Natural killer cell (primary cell): ENCODE measurements at regions not wholly inside any gene's neighbourhood (a gene's known extent, or its start where the extent isn't known, plus 50 kb on each side); places are given as distances from the start of the nearest gene placed in this dataset.

ENCODE experiments used
- ATAC-seq, 3 donors: fragments of 150-1000 bp in 2 of 3; fragments of 200-7000 bp in 1 of 3; cut with Tn5 transposase; 1 replicate in 1 of 3; 2 replicates in 2 of 3; pipeline ENCODE4 v1.10.0; 2021; ENCODE audit warnings: mild to moderate bottlenecking in 2 of 3, moderate library complexity in 2 of 3
- DNase-seq, 2 donors: peaks; one replicate each; pipeline versions ENCODE4 v3.0.0 to v3.0.0-alpha.2; 2013 to 2021; ENCODE audit warnings: mixed read lengths in 1 of 2
- H3K27ac ChIP-seq: one replicate; pipeline ENCODE4 v1.5.1; 2013; ENCODE audit warnings: mild to moderate bottlenecking, low read length
- H3K27me3 ChIP-seq: one replicate; pipeline ENCODE4 v1.6.1; 2013; ENCODE audit warnings: low read length; ENCODE audit not compliant: control insufficient read depth, insufficient read depth
- H3K36me3 ChIP-seq: one replicate; pipeline ENCODE4 v1.6.1; 2013; ENCODE audit warnings: low read length; ENCODE audit not compliant: control insufficient read depth, insufficient read depth
- H3K4me1 ChIP-seq: one replicate; pipeline ENCODE4 v1.6.1; 2013; ENCODE audit warnings: low read length; ENCODE audit not compliant: control insufficient read depth, insufficient read depth
- H3K4me3 ChIP-seq: one replicate; pipeline ENCODE4 v1.5.1; 2013; ENCODE audit warnings: low read length
- H3K9me3 ChIP-seq: one replicate; pipeline ENCODE4 v1.6.1; 2013; ENCODE audit warnings: low read length; ENCODE audit not compliant: control insufficient read depth, insufficient read depth
- H3K27ac Mint-ChIP-seq, 2 donors: one replicate each; pipeline ENCODE4 v1.8.0; 2022; ENCODE audit warnings: mild to moderate bottlenecking in 2 of 2, mixed read lengths in 2 of 2, moderate library complexity in 1 of 2
- H3K27me3 Mint-ChIP-seq, 2 donors: one replicate each; pipeline ENCODE4 v1.8.0; 2022; ENCODE audit warnings: low read depth in 2 of 2, mixed read lengths in 2 of 2
- H3K36me3 Mint-ChIP-seq: one replicate; pipeline ENCODE4 v1.8.0; 2022; ENCODE audit warnings: mixed read lengths
- H3K4me1 Mint-ChIP-seq, 2 donors: one replicate each; pipeline ENCODE4 v1.8.0; 2022; ENCODE audit warnings: mixed read lengths in 2 of 2
- H3K4me3 Mint-ChIP-seq: one replicate; pipeline ENCODE4 v1.8.0; 2022; ENCODE audit warnings: mild to moderate bottlenecking, moderate library complexity, mixed read lengths
- H3K9me3 Mint-ChIP-seq, 2 donors: one replicate each; pipeline ENCODE4 v1.8.0; 2022; ENCODE audit warnings: mixed read lengths in 2 of 2
- WGBS: methylation state at CpG from one replicate; pipeline ENCODE4 v1.1.7; 2013; ENCODE audit warnings: missing lambda C conversion rate; ENCODE audit not compliant: insufficient coverage; 5-methylcytosine and 5-hydroxymethylcytosine counted together
- intact Hi-C: fragments of 100-400 bp; cut with micrococcal nuclease; formaldehyde crosslinking; loops from one replicate; pipeline ENCODE4 v1.14.2; 2022
- TF ChIP-seq, protein P1 (sequence below): fragments of 200-600 bp; IDR thresholded peaks from one replicate; pipeline ENCODE4 v1.8.0; 2022; ENCODE audit warnings: antibody characterized with exemption

DNA sequence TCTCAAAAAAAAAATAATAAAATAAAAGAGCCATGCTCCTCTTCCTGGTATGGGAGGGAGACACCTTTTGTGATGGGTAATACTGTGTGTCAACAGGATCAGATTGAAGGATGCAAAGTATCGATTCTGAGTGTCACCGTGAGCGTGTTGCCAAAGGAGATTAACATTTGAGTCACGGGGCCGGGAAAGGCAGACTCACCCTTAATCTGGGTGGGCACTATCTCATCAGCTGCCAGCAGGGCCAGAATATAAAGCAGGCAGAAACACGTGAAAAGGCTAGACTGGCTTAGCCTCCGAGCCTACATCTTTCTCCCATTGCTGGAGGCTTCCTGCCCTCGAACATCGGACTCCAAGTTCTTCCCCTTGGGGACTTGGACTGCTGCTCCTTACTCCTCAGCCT, 95.4 kb downstream of the SHOX start:
- 97% methylated on average over 9 of the region's 9 CpGs for WGBS
- Histone ChIP-seq H3K4me1 (no peaks in the 10 kb centered on the region), H3K27ac (no peak overlapping the region), H3K36me3 (no peaks in the 10 kb centered on the region), H3K4me3 (no peak overlapping the region), H3K9me3 (peaks cover 6% of the 10 kb centered on the region), H3K27me3 (no peaks in the 10 kb centered on the region)
- Mint-ChIP-seq H3K27ac (no peak overlapping the region), H3K9me3 (peaks cover 7 to 9% of the 10 kb centered on the region in 2 donors), H3K4me3 (no peak overlapping the region), H3K36me3 (no peaks in the 10 kb centered on the region), H3K4me1 (no peaks in the 10 kb centered on the region), H3K27me3 (no peaks in the 10 kb centered on the region)
- TF ChIP-seq, protein P1, sequence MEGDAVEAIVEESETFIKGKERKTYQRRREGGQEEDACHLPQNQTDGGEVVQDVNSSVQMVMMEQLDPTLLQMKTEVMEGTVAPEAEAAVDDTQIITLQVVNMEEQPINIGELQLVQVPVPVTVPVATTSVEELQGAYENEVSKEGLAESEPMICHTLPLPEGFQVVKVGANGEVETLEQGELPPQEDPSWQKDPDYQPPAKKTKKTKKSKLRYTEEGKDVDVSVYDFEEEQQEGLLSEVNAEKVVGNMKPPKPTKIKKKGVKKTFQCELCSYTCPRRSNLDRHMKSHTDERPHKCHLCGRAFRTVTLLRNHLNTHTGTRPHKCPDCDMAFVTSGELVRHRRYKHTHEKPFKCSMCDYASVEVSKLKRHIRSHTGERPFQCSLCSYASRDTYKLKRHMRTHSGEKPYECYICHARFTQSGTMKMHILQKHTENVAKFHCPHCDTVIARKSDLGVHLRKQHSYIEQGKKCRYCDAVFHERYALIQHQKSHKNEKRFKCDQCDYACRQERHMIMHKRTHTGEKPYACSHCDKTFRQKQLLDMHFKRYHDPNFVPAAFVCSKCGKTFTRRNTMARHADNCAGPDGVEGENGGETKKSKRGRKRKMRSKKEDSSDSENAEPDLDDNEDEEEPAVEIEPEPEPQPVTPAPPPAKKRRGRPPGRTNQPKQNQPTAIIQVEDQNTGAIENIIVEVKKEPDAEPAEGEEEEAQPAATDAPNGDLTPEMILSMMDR: no peak
- ATAC-seq: no peak
- DNase-seq: no peak
- intact Hi-C loops: no loop called here

- H3K27me3 Mint-ChIP-seq: no peaks in the 10 kb centered on the region
- Histone ChIP-seq H3K27me3 (no peaks in the 10 kb centered on the region), H3K9me3 (peaks cover 6% of the 10 kb centered on the region), H3K27ac (no peak overlapping the region), H3K4me3 (no peak overlapping the region), H3K4me1 (no peaks in the 10 kb centered on the region), H3K36me3 (no peaks in the 10 kb centered on the region)
- no peak overlapping the region for H3K4me3 Mint-ChIP-seq
- no peaks in the 10 kb centered on the region for H3K4me1 Mint-ChIP-seq
- ATAC-seq: peak in 1 of 3 donors; percentile 26
- TF ChIP-seq, protein P1: no peak
- WGBS: 91% methylated on average over 4 of the region's 4 CpGs
- intact Hi-C loops: no loop called here
- peak overlapping the region in 1 of 2 donors; percentile 48 for H3K27ac Mint-ChIP-seq
- no peaks in the 10 kb centered on the region for H3K36me3 Mint-ChIP-seq
- H3K9me3 Mint-ChIP-seq: peaks cover 7 to 9% of the 10 kb centered on the region in 2 donors
- no peak for DNase-seq
These were observed 93.7 kb downstream of the SHOX start for GRCh38 chrX:724256-724655.

DNA sequence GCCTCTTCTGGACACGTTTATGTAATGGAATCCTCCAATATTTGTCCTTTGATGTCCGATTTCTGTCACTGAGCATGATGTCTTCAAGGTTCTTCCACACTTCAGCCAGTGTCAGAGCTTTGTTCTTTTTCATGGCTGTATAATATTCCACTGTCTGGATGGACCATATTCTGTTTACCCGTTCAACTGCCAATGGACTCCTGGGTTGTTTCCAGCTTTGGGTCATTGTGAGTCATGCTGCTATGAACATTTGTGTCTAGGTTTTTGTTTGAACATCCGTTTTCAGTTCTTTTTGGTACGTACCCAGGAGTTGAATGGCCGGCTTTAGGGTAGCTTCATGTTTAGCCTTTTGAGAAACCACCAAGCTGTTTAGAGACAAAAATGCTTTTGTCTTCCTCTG, 93.2 kb downstream of the SHOX start:
- no peaks in the 10 kb centered on the region for H3K4me1 Mint-ChIP-seq
- intact Hi-C loops: no loop called here
- DNase-seq: no peak
- ATAC-seq: peak in 1 of 3 donors; percentile 21
- 79% methylated on average over 6 of the region's 6 CpGs for WGBS
- TF ChIP-seq, protein P1: no peak
- H3K4me3 Mint-ChIP-seq: no peak overlapping the region
- no peaks in the 10 kb centered on the region for H3K36me3 ChIP-seq
- H3K9me3 Mint-ChIP-seq: peaks cover 7 to 9% of the 10 kb centered on the region in 2 donors
- H3K4me3 ChIP-seq: no peak overlapping the region
- H3K36me3 Mint-ChIP-seq: no peaks in the 10 kb centered on the region
- H3K27me3 ChIP-seq: no peaks in the 10 kb centered on the region
- no peak overlapping the region for H3K27ac Mint-ChIP-seq
- no peaks in the 10 kb centered on the region for H3K27me3 Mint-ChIP-seq
- peaks cover 6% of the 10 kb centered on the region for H3K9me3 ChIP-seq
- no peaks in the 10 kb centered on the region for H3K4me1 ChIP-seq
- no peak overlapping the region for H3K27ac ChIP-seq

DNA sequence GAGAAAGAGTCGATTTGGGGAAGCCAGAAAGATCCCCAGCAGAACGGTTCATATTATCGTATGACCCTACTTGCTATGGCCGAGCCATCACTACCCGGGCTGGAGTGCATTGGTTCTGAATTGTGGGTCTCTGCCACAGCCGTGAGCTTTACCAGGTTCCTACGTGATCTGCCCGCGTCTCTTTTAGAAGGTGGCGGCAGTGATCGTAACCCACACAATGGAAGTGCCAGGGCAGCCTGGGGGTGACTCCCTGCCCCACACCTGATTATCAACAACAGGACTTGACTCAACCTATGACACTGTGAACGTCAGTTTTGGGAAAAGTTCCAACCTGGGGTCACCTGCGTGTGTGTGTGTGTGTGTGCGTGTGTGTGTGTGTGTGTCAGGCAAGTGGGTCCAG, 90.8 kb downstream of the SHOX start:
- 81% methylated on average over 14 of the region's 14 CpGs for WGBS
- no peaks in the 10 kb centered on the region for H3K27me3 Mint-ChIP-seq

More for the DNA sequence above, 90.8 kb downstream of the SHOX start:
- Mint-ChIP-seq H3K4me1 (no peaks in the 10 kb centered on the region), H3K9me3 (peaks cover 9% of the 10 kb centered on the region in 2 donors), H3K36me3 (no peaks in the 10 kb centered on the region), H3K4me3 (no peak overlapping the region), H3K27ac (no peak overlapping the region)
- H3K4me3 ChIP-seq: no peak overlapping the region
- no peaks in the 10 kb centered on the region for H3K36me3 ChIP-seq
- intact Hi-C loops: no loop called here
- no peak for DNase-seq
- ATAC-seq: no peak
- peaks cover 6% of the 10 kb centered on the region for H3K9me3 ChIP-seq
- TF ChIP-seq, protein P1: no peak
- no peak overlapping the region for H3K27ac ChIP-seq
- no peaks in the 10 kb centered on the region for H3K27me3 ChIP-seq
- no peaks in the 10 kb centered on the region for H3K4me1 ChIP-seq
